ENCODE measurements at regions not wholly inside any gene's neighbourhood (a gene's known extent, or its start where the extent isn't known, plus 50 kb on each side); places are given as distances from the start of the nearest gene placed in this dataset.

- no peak overlapping the region for H3K27ac ChIP-seq
Observed at GRCh38 chr2:20150110-20150706, 74.7 kb downstream of the SDC1 start.

GRCh38 chr2:20149703-20150030 lies 75.3 kb downstream of the SDC1 start:
- DNase-seq (ENCODE audit: low spot score), result peak; percentile 54
- no peak overlapping the region for H3K4me3 ChIP-seq
- no peak for TF ChIP-seq CTCF (IDR thresholded peaks at IDR 0.05)
- no peak overlapping the region for H3K27ac ChIP-seq

More at GRCh38 chr2:20150110-20150706, 74.7 kb downstream of the SDC1 start:
- no peak for TF ChIP-seq CTCF (IDR thresholded peaks at IDR 0.05)
- no peak for DNase-seq (ENCODE audit: low spot score)
- H3K4me3 ChIP-seq, result no peak overlapping the region

GRCh38 chr2:20148923-20149702 lies 75.8 kb downstream of the SDC1 start:
- no peak for TF ChIP-seq CTCF (IDR thresholded peaks at IDR 0.05)
- Histone ChIP-seq H3K27ac (no peak overlapping the region), H3K4me3 (no peak overlapping the region)
- peak; percentile 31 for DNase-seq (ENCODE audit: low spot score)

GRCh38 chr2:20148426-20148922 lies 76.5 kb downstream of the SDC1 start:
- no peak overlapping the region for H3K4me3 ChIP-seq
- DNase-seq (ENCODE audit: low spot score), result no peak
- TF ChIP-seq CTCF (IDR thresholded peaks at IDR 0.05), result no peak

GRCh38 chr2:20147351-20147750 lies 77.6 kb downstream of the SDC1 start:
- Histone ChIP-seq H3K4me3 (no peak overlapping the region), H3K27ac (no peak overlapping the region)
- TF ChIP-seq CTCF (IDR thresholded peaks at IDR 0.05), result no peak
- no peak for DNase-seq (ENCODE audit: low spot score)

More at GRCh38 chr2:20148426-20148922, 76.5 kb downstream of the SDC1 start:
- H3K27ac ChIP-seq, result no peak overlapping the region

- no peak for DNase-seq (ENCODE audit: low spot score)
- Histone ChIP-seq H3K27ac (no peak overlapping the region), H3K4me3 (no peak overlapping the region)
- no peak for TF ChIP-seq CTCF (IDR thresholded peaks at IDR 0.05)
Observed at GRCh38 chr2:20146401-20146800, 78.5 kb downstream of the SDC1 start.

Measured in coronary artery (tissue), 2 donors.